Stimulated activated naive CD8-positive, alpha-beta T cell treated with anti-CD3 and anti-CD28 coated beads, Interleukin-15, amount 100 ng/mL, for 72 hours (primary cell): ENCODE measurements at regions not wholly inside any gene's neighbourhood (a gene's known extent, or its start where the extent isn't known, plus 50 kb on each side); places are given as distances from the start of the nearest gene placed in this dataset.

Source experiments
- ATAC-seq: fragments of 150-1000 bp; cut with Tn5 transposase; 2 replicates; pipeline ENCODE4 v1.10.0; 2021; ENCODE audit warnings: mild to moderate bottlenecking, moderate library complexity
- DNase-seq, 2 donors: peaks; one replicate each; pipeline ENCODE4 v3.0.0; 2021 to 2022
- H3K27ac Mint-ChIP-seq, 2 donors: one replicate each; pipeline ENCODE4 v1.8.0; 2022; ENCODE audit warnings: mild to moderate bottlenecking in 2 of 2, mixed read lengths in 2 of 2, moderate library complexity in 2 of 2
- H3K27me3 Mint-ChIP-seq: one replicate; pipeline ENCODE4 v1.8.0; 2022; ENCODE audit warnings: mixed read lengths
- H3K4me1 Mint-ChIP-seq: one replicate; pipeline ENCODE4 v1.8.0; 2022; ENCODE audit warnings: mild to moderate bottlenecking, mixed read lengths
- H3K4me3 Mint-ChIP-seq, 2 donors: one replicate each; pipeline ENCODE4 v1.8.0; 2022; ENCODE audit warnings: mild to moderate bottlenecking in 2 of 2, mixed read lengths in 2 of 2, moderate library complexity in 1 of 2
- H3K9me3 Mint-ChIP-seq, 2 donors: one replicate each; pipeline ENCODE4 v1.8.0; 2022; ENCODE audit warnings: mixed read lengths in 2 of 2

GRCh38 chr3:13211605-13212210 is 138.5 kb upstream of the IQSEC1 start:
- peak overlapping the region in 1 of 2 donors; percentile 79 for H3K27ac Mint-ChIP-seq
- no peaks in the 10 kb centered on the region for H3K4me1 Mint-ChIP-seq
- peaks cover 20% of the 10 kb centered on the region for H3K27me3 Mint-ChIP-seq
- no peak overlapping the region for H3K4me3 Mint-ChIP-seq
- DNase-seq (no peak), ATAC-seq (no peak)
- no peaks in the 10 kb centered on the region for H3K9me3 Mint-ChIP-seq

- DNase-seq, result no peak
- no peaks in the 10 kb centered on the region for H3K4me1 Mint-ChIP-seq
- H3K9me3 Mint-ChIP-seq, result no peaks in the 10 kb centered on the region
- H3K27ac Mint-ChIP-seq, result no peak overlapping the region
- peaks cover 33% of the 10 kb centered on the region for H3K27me3 Mint-ChIP-seq
- no peak overlapping the region for H3K4me3 Mint-ChIP-seq
- ATAC-seq, result peak; percentile 18
Measured at GRCh38 chr3:13210221-13210975, 137.2 kb upstream of the IQSEC1 start.

- H3K9me3 Mint-ChIP-seq, result no peaks in the 10 kb centered on the region
- DNase-seq (no peak), ATAC-seq (no peak)
- H3K4me3 Mint-ChIP-seq, result no peak overlapping the region
- H3K27ac Mint-ChIP-seq, result no peak overlapping the region
- H3K27me3 Mint-ChIP-seq, result peaks cover 41% of the 10 kb centered on the region
- peaks cover 7% of the 10 kb centered on the region for H3K4me1 Mint-ChIP-seq
Measured at GRCh38 chr3:13209634-13209997, 136.4 kb upstream of the IQSEC1 start.

- no peaks in the 10 kb centered on the region for H3K9me3 Mint-ChIP-seq
- no peak overlapping the region for H3K27ac Mint-ChIP-seq
- H3K4me3 Mint-ChIP-seq, result no peak overlapping the region
- ATAC-seq (no peak), DNase-seq (no peak)
- peaks cover 14% of the 10 kb centered on the region for H3K4me1 Mint-ChIP-seq
- H3K27me3 Mint-ChIP-seq, result peaks cover 47% of the 10 kb centered on the region
Measured at GRCh38 chr3:13208706-13209633, 135.7 kb upstream of the IQSEC1 start.

- H3K27ac Mint-ChIP-seq, result no peak overlapping the region
- ATAC-seq (no peak), DNase-seq (no peak)
- H3K9me3 Mint-ChIP-seq, result no peaks in the 10 kb centered on the region
- no peak overlapping the region for H3K4me3 Mint-ChIP-seq
- peaks cover 55% of the 10 kb centered on the region for H3K27me3 Mint-ChIP-seq
- H3K4me1 Mint-ChIP-seq, result peaks cover 17% of the 10 kb centered on the region
Measured at GRCh38 chr3:13207975-13208705, 134.9 kb upstream of the IQSEC1 start.

- H3K27ac Mint-ChIP-seq, result no peak overlapping the region
- no peaks in the 10 kb centered on the region for H3K9me3 Mint-ChIP-seq
- peaks cover 61% of the 10 kb centered on the region for H3K27me3 Mint-ChIP-seq
- H3K4me1 Mint-ChIP-seq, result peaks cover 17% of the 10 kb centered on the region
- no peak overlapping the region for H3K4me3 Mint-ChIP-seq
- no peak for DNase-seq
- ATAC-seq, result no peak
Measured at GRCh38 chr3:13207578-13207922, 134.3 kb upstream of the IQSEC1 start.

GRCh38 chr3:13206799-13207577 is 133.8 kb upstream of the IQSEC1 start:
- DNase-seq (no peak), ATAC-seq (no peak)
- Mint-ChIP-seq H3K27me3 (peaks cover 67% of the 10 kb centered on the region), H3K9me3 (no peaks in the 10 kb centered on the region), H3K27ac (no peak overlapping the region), H3K4me3 (no peak overlapping the region), H3K4me1 (peaks cover 17% of the 10 kb centered on the region)

GRCh38 chr3:13205567-13206143 is 132.4 kb upstream of the IQSEC1 start:
- H3K27me3 Mint-ChIP-seq, result peaks cover 68% of the 10 kb centered on the region
- H3K27ac Mint-ChIP-seq, result no peak overlapping the region
- ATAC-seq (no peak), DNase-seq (no peak)
- no peaks in the 10 kb centered on the region for H3K9me3 Mint-ChIP-seq
- peaks cover 17% of the 10 kb centered on the region for H3K4me1 Mint-ChIP-seq
- H3K4me3 Mint-ChIP-seq, result no peak overlapping the region

GRCh38 chr3:13204177-13204581 is 130.9 kb upstream of the IQSEC1 start:
- peaks cover 75% of the 10 kb centered on the region for H3K27me3 Mint-ChIP-seq
- peaks cover 17% of the 10 kb centered on the region for H3K4me1 Mint-ChIP-seq
- ATAC-seq (peak; percentile 43), DNase-seq (no peak)
- H3K27ac Mint-ChIP-seq, result no peak overlapping the region
- no peaks in the 10 kb centered on the region for H3K9me3 Mint-ChIP-seq
- H3K4me3 Mint-ChIP-seq, result peak overlapping the region in 1 of 2 donors; percentile 47

- peak overlapping the region in 1 of 2 donors; percentile 47 for H3K4me3 Mint-ChIP-seq
- peak; percentile 30 for ATAC-seq
- peaks cover 75% of the 10 kb centered on the region for H3K27me3 Mint-ChIP-seq
- no peaks in the 10 kb centered on the region for H3K9me3 Mint-ChIP-seq
- DNase-seq, result no peak
- H3K4me1 Mint-ChIP-seq, result peaks cover 17% of the 10 kb centered on the region
- H3K27ac Mint-ChIP-seq, result no peak overlapping the region
Measured at GRCh38 chr3:13203398-13204176, 130.4 kb upstream of the IQSEC1 start.

GRCh38 chr3:13202744-13203397 is 129.6 kb upstream of the IQSEC1 start:
- peaks cover 17% of the 10 kb centered on the region for H3K4me1 Mint-ChIP-seq
- H3K27ac Mint-ChIP-seq, result no peak overlapping the region
- DNase-seq (no peak), ATAC-seq (no peak)
- peaks cover 72% of the 10 kb centered on the region for H3K27me3 Mint-ChIP-seq
- H3K4me3 Mint-ChIP-seq, result no peak overlapping the region
- H3K9me3 Mint-ChIP-seq, result no peaks in the 10 kb centered on the region

GRCh38 chr3:13201851-13202250 is 128.6 kb upstream of the IQSEC1 start:
- Mint-ChIP-seq H3K4me3 (no peak overlapping the region), H3K27ac (no peak overlapping the region), H3K27me3 (peaks cover 62% of the 10 kb centered on the region), H3K9me3 (no peaks in the 10 kb centered on the region), H3K4me1 (peaks cover 17% of the 10 kb centered on the region)
- no peak for DNase-seq
- ATAC-seq, result no peak

GRCh38 chr3:13200946-13201345 is 127.7 kb upstream of the IQSEC1 start:
- H3K27ac Mint-ChIP-seq, result no peak overlapping the region
- no peaks in the 10 kb centered on the region for H3K9me3 Mint-ChIP-seq
- DNase-seq (peak in 1 of 2 donors; percentile 20), ATAC-seq (no peak)
- no peak overlapping the region for H3K4me3 Mint-ChIP-seq
- peaks cover 54% of the 10 kb centered on the region for H3K27me3 Mint-ChIP-seq
- peaks cover 24% of the 10 kb centered on the region for H3K4me1 Mint-ChIP-seq
